ENCODE measurements at regions not wholly inside any gene's neighbourhood (a gene's known extent, or its start where the extent isn't known, plus 50 kb on each side); places are given as distances from the start of the nearest gene placed in this dataset.

DNA sequence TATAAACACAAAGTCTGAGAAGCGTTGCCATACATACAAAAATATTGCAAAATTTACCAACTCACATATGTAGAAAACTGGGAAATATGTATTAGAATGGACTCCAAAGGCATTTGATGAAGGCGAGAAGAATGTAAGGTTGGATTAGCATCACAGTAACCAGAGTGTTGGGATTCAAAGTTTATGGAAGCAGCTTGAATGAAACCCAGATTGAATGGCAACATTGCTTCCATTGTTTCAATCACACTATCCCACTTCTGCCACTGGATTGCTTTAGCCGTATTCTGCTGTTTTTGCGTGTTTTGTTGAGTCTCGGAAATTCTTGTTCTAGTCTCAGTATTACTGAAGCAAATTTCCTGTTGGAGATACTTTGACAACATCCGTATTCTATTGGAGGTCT is 609.0 kb upstream of the LRATD1 start:
- Histone ChIP-seq H3K4me3 (no peak overlapping the region), H3K4me2 (no peak overlapping the region), H3K27ac (no peak overlapping the region), H3K4me1 (no peaks in the 10 kb centered on the region), H3K9me3 (0 out of 3 replicates have a peak, but pooled peaks cover 2% of the 10 kb centered on the region)
- WGBS (ENCODE audit: missing lambda C conversion rate): 8% methylated on average over 6 of the region's 6 CpGs
- no peak for ATAC-seq
- ChIA-PET POLR2A (no interaction called here), CTCF (no interaction called here)
- FAIRE-seq: no peak
- TF ChIP-seq CEBPB (IDR thresholded peaks at IDR 0.05) (no peak), ZSCAN20 (CRISPR knock-in tag; IDR thresholded peaks at IDR 0.05) (no peak)
- DNase-seq (ENCODE audit: low read depth in 1 of 2, low spot score in 1 of 2): no peak

DNA sequence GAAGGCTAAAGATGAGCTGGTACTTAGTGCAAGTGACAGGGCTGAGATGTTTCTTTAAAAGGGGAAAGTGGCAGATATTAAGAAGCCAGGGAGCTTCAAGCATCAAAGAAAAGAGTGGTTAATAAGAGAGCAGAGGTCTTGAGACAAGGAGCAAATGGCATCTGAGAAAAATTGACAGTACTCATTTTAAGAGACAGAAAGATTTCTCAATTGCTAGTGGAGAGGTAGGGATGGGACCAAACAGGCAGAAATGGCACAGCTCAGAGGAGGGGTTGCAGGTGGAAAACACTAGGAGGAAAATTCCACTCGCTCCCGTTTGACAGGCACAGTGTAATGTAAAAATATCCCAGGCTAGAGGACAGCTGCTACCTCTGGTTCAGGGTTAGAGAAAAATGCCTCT is 593.4 kb upstream of the LRATD1 start:
- CTCF ChIA-PET: no interaction called here
- FAIRE-seq (no peak), ATAC-seq (no peak), DNase-seq (ENCODE audit: low read depth in 1 of 2, low spot score in 1 of 2) (no peak)
- H3K9me3 ChIP-seq: peaks cover 4% of the 10 kb centered on the region; the same call in 2 of the 3 replicates
- POLR2A ChIA-PET: no interaction called here
- H3K27ac ChIP-seq: no peak overlapping the region
- WGBS (ENCODE audit: missing lambda C conversion rate): 3% methylated on average over 2 of the region's 2 CpGs
- no peak for TF ChIP-seq PHF8 (IDR thresholded peaks at IDR 0.05; ENCODE audit: borderline replicate concordance, low read depth)
- TF ChIP-seq, protein P1, sequence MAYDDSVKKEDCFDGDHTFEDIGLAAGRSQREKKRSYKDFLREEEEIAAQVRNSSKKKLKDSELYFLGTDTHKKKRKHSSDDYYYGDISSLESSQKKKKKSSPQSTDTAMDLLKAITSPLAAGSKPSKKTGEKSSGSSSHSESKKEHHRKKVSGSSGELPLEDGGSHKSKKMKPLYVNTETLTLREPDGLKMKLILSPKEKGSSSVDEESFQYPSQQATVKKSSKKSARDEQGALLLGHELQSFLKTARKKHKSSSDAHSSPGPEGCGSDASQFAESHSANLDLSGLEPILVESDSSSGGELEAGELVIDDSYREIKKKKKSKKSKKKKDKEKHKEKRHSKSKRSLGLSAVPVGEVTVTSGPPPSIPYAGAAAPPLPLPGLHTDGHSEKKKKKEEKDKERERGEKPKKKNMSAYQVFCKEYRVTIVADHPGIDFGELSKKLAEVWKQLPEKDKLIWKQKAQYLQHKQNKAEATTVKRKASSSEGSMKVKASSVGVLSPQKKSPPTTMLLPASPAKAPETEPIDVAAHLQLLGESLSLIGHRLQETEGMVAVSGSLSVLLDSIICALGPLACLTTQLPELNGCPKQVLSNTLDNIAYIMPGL (CRISPR knock-in tag; IDR thresholded peaks at IDR 0.05; ENCODE audit: borderline replicate concordance): no peak
- TF ChIP-seq HOXB5 (CRISPR knock-in tag; IDR thresholded peaks at IDR 0.05): no peak
- TF ChIP-seq TFCP2L1 (CRISPR knock-in tag; IDR thresholded peaks at IDR 0.05): no peak
- TF ChIP-seq, protein P2, sequence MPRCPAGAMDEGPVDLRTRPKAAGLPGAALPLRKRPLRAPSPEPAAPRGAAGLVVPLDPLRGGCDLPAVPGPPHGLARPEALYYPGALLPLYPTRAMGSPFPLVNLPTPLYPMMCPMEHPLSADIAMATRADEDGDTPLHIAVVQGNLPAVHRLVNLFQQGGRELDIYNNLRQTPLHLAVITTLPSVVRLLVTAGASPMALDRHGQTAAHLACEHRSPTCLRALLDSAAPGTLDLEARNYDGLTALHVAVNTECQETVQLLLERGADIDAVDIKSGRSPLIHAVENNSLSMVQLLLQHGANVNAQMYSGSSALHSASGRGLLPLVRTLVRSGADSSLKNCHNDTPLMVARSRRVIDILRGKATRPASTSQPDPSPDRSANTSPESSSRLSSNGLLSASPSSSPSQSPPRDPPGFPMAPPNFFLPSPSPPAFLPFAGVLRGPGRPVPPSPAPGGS (IDR thresholded peaks at IDR 0.05): no peak
- TF ChIP-seq RCOR1 (IDR thresholded peaks at IDR 0.05; ENCODE audit: low read depth, low read length): no peak
- H3K4me3 ChIP-seq: no peak overlapping the region
- H3K4me1 ChIP-seq: no peaks in the 10 kb centered on the region
- no peak overlapping the region for H3K4me2 ChIP-seq

DNA sequence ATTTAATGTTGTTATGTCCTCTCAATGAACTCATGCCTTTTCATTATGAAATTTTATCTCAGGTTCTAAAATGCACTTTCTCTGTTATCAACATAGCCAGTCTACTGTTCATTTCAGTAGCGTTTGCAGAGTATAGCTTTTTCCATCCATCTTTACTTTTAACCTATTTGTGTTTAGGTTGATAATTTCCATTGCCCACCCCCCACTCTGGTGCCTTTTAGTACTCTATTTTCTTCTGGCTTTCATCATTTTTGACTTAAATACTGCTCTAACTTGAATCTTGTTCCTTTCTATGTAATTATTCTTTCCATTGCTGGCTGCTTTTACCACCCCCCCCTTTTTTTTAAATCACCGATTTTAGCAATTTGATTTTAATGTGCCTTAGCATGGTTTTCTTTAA is 585.0 kb upstream of the LRATD1 start:
- TF ChIP-seq RNF2 (IDR thresholded peaks at IDR 0.05; ENCODE audit: borderline replicate concordance, low read depth) (no peak), ESRRA (IDR thresholded peaks at IDR 0.05; ENCODE audit: borderline replicate concordance, low read length) (no peak), MYC (IDR thresholded peaks at IDR 0.05; ENCODE audit: borderline replicate concordance, low read length) (no peak), CBX8 (IDR thresholded peaks at IDR 0.05) (no peak), ZFP36 (IDR thresholded peaks at IDR 0.05; ENCODE audit: borderline replicate concordance, partially characterized antibody) (no peak), BHLHE40 (IDR thresholded peaks at IDR 0.05; ENCODE audit: low read depth, low read length) (no peak), NPAS2 (CRISPR knock-in tag; IDR thresholded peaks at IDR 0.05; ENCODE audit: borderline replicate concordance) (no peak), RARB (CRISPR knock-in tag; IDR thresholded peaks at IDR 0.05) (no peak), CHD2 (IDR thresholded peaks at IDR 0.05; ENCODE audit: low read length, partially characterized antibody) (no peak), ZNF302 (CRISPR knock-in tag; IDR thresholded peaks at IDR 0.05) (no peak), TFCP2L1 (CRISPR knock-in tag; IDR thresholded peaks at IDR 0.05) (no peak)
- TF ChIP-seq, protein P3, sequence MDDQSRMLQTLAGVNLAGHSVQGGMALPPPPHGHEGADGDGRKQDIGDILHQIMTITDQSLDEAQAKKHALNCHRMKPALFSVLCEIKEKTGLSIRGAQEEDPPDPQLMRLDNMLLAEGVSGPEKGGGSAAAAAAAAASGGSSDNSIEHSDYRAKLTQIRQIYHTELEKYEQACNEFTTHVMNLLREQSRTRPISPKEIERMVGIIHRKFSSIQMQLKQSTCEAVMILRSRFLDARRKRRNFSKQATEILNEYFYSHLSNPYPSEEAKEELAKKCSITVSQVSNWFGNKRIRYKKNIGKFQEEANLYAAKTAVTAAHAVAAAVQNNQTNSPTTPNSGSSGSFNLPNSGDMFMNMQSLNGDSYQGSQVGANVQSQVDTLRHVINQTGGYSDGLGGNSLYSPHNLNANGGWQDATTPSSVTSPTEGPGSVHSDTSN (IDR thresholded peaks at IDR 0.05): no peak
- TF ChIP-seq, protein P4, sequence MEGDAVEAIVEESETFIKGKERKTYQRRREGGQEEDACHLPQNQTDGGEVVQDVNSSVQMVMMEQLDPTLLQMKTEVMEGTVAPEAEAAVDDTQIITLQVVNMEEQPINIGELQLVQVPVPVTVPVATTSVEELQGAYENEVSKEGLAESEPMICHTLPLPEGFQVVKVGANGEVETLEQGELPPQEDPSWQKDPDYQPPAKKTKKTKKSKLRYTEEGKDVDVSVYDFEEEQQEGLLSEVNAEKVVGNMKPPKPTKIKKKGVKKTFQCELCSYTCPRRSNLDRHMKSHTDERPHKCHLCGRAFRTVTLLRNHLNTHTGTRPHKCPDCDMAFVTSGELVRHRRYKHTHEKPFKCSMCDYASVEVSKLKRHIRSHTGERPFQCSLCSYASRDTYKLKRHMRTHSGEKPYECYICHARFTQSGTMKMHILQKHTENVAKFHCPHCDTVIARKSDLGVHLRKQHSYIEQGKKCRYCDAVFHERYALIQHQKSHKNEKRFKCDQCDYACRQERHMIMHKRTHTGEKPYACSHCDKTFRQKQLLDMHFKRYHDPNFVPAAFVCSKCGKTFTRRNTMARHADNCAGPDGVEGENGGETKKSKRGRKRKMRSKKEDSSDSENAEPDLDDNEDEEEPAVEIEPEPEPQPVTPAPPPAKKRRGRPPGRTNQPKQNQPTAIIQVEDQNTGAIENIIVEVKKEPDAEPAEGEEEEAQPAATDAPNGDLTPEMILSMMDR (IDR thresholded peaks at IDR 0.05): no peak
- TF ChIP-seq, protein P5, sequence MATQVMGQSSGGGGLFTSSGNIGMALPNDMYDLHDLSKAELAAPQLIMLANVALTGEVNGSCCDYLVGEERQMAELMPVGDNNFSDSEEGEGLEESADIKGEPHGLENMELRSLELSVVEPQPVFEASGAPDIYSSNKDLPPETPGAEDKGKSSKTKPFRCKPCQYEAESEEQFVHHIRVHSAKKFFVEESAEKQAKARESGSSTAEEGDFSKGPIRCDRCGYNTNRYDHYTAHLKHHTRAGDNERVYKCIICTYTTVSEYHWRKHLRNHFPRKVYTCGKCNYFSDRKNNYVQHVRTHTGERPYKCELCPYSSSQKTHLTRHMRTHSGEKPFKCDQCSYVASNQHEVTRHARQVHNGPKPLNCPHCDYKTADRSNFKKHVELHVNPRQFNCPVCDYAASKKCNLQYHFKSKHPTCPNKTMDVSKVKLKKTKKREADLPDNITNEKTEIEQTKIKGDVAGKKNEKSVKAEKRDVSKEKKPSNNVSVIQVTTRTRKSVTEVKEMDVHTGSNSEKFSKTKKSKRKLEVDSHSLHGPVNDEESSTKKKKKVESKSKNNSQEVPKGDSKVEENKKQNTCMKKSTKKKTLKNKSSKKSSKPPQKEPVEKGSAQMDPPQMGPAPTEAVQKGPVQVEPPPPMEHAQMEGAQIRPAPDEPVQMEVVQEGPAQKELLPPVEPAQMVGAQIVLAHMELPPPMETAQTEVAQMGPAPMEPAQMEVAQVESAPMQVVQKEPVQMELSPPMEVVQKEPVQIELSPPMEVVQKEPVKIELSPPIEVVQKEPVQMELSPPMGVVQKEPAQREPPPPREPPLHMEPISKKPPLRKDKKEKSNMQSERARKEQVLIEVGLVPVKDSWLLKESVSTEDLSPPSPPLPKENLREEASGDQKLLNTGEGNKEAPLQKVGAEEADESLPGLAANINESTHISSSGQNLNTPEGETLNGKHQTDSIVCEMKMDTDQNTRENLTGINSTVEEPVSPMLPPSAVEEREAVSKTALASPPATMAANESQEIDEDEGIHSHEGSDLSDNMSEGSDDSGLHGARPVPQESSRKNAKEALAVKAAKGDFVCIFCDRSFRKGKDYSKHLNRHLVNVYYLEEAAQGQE (IDR thresholded peaks at IDR 0.05): no peak
- POLR2A ChIA-PET: no interaction called here
- H3K9me3 ChIP-seq: peaks cover 9% of the 10 kb centered on the region; the same call in 1 of the 3 replicates
- ATAC-seq (no peak), FAIRE-seq (no peak), DNase-seq (ENCODE audit: low read depth in 1 of 2, low spot score in 1 of 2) (no peak)
- no peaks in the 10 kb centered on the region for H3K4me1 ChIP-seq
- CTCF ChIA-PET: no interaction called here
- no peak overlapping the region for H3K4me2 ChIP-seq
- WGBS (ENCODE audit: missing lambda C conversion rate): 7% methylated on average over 2 of the region's 2 CpGs
- H3K27ac ChIP-seq: no peak overlapping the region
- H3K4me3 ChIP-seq: no peak overlapping the region

All from A549 (cell line).